Nephron (organoid): ENCODE measurements at regions not wholly inside any gene's neighbourhood (a gene's known extent, or its start where the extent isn't known, plus 50 kb on each side); places are given as distances from the start of the nearest gene placed in this dataset.
A peak's percentile ranks its signal among the peaks of the same experiment; 100 is the strongest.

Experiments
- H3K27ac Mint-ChIP-seq, 3 experiments: 2 replicates each; pipeline ENCODE4 v1.8.0; 2020; ENCODE audit warnings: mixed read lengths in 3 of 3, mild to moderate bottlenecking in 2 of 3, moderate library complexity in 1 of 3
- H3K27me3 Mint-ChIP-seq: 2 replicates; pipeline ENCODE4 v1.8.0; 2021; ENCODE audit warnings: low read depth, mild to moderate bottlenecking, moderate library complexity, mixed read lengths
- H3K36me3 Mint-ChIP-seq: 2 replicates; pipeline ENCODE4 v1.8.0; 2020; ENCODE audit warnings: low read depth, mixed read lengths
- H3K4me1 Mint-ChIP-seq: 2 replicates; pipeline ENCODE4 v1.8.0; 2020; ENCODE audit warnings: mixed read lengths
- H3K4me3 Mint-ChIP-seq, 3 experiments: 2 replicates each; pipeline ENCODE4 v1.8.0; 2020; ENCODE audit warnings: mild to moderate bottlenecking in 3 of 3, mixed read lengths in 3 of 3, moderate library complexity in 2 of 3
- H3K9me3 Mint-ChIP-seq: 2 replicates; pipeline ENCODE4 v1.8.0; 2020; ENCODE audit warnings: mixed read lengths
- TF ChIP-seq, protein P1 (sequence below), 3 experiments: fragments of 200-600 bp; sonication (generic); IDR thresholded peaks; one replicate each; pipeline ENCODE4 v1.5.0; 2021; ENCODE audit warnings: antibody characterized with exemption in 3 of 3; ENCODE audit not compliant: unreplicated experiment in 3 of 3

DNA sequence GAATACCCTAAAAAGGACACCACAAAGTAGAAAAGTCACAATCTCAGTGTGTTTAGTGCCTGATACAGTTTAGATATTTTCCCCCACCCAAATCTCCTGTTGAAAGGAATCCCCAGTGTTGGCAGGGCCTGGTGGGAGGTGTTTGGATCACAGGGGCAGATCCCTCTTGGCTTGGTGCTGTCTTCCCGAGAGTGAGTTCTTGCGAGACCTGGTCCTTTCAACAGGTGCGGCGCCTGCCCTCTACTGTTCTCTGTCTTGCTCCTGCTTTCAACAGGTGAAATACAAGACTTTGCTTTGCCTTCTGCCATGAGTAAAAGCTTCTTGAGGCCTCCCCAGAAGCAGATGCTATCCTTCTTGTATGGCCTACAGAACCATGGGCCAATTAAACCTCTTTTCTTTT is 534.3 kb upstream of the NRSN1 start:
- H3K27me3 Mint-ChIP-seq = no peaks in the 10 kb centered on the region
- no peaks in the 10 kb centered on the region for H3K9me3 Mint-ChIP-seq
- TF ChIP-seq, protein P1, sequence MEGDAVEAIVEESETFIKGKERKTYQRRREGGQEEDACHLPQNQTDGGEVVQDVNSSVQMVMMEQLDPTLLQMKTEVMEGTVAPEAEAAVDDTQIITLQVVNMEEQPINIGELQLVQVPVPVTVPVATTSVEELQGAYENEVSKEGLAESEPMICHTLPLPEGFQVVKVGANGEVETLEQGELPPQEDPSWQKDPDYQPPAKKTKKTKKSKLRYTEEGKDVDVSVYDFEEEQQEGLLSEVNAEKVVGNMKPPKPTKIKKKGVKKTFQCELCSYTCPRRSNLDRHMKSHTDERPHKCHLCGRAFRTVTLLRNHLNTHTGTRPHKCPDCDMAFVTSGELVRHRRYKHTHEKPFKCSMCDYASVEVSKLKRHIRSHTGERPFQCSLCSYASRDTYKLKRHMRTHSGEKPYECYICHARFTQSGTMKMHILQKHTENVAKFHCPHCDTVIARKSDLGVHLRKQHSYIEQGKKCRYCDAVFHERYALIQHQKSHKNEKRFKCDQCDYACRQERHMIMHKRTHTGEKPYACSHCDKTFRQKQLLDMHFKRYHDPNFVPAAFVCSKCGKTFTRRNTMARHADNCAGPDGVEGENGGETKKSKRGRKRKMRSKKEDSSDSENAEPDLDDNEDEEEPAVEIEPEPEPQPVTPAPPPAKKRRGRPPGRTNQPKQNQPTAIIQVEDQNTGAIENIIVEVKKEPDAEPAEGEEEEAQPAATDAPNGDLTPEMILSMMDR (IDR thresholded peaks at IDR 0.05; ENCODE audit: unreplicated experiment in 3 of 3) = no peak
- H3K4me3 Mint-ChIP-seq = no peak overlapping the region
- H3K4me1 Mint-ChIP-seq = peaks cover 9% of the 10 kb centered on the region
- peak overlapping the region in 2 of 3 experiments; percentile 53 to 59 for H3K27ac Mint-ChIP-seq
- no peaks in the 10 kb centered on the region for H3K36me3 Mint-ChIP-seq

DNA sequence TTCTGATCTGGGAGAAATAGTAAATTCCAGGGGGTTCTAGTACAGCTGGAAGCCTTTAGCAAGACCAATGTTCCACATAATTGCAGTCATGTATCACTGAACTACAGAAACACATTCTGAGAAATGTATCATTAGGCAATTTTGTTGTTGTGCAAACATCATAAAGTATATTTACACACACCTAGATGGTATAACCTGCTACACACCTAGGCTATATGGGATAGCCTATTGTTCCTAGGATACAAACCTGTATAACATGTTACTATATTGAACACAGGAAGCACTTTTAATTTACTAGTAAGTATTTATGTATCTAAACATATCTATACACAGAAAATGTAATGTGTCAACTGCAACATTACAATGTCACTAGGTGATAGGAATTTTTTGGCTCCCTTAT is 525.9 kb upstream of the NRSN1 start:
- Mint-ChIP-seq H3K9me3 (peaks cover 25% of the 10 kb centered on the region), H3K27ac (peak overlapping the region in 2 of 3 experiments; percentile 79 to 90), H3K36me3 (peaks cover 11% of the 10 kb centered on the region), H3K4me3 (no peak overlapping the region), H3K27me3 (no peaks in the 10 kb centered on the region), H3K4me1 (peaks cover 20% of the 10 kb centered on the region)
- TF ChIP-seq, protein P1 (IDR thresholded peaks at IDR 0.05; ENCODE audit: unreplicated experiment in 3 of 3) = no peak

DNA sequence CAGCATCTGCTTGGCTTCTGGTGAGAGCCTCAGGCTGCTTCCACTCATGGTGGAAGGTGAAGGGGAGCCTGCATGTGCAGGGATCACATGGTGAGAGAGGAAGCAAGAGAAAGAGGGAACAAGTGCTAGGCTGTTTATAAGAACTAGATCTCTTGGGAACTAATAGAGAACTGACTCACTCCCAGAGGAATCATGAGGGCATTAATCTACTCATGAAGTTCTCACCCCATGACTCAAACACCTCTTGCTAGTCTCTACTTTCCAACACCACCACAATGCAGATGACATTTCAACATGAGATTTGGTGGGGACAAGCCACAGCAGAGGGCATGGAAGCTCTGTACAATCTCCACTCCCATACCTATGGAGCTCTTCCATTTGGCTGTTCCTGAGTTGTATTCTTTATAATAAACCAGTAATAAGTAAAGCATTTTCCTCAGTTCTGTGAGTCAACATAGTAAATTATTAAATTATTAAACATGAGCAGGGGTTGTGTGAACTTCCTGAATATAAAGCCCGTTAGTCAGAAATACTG is 524.1 kb upstream of the NRSN1 start:
- Mint-ChIP-seq H3K9me3 (peaks cover 33% of the 10 kb centered on the region), H3K36me3 (peaks cover 14% of the 10 kb centered on the region), H3K4me3 (no peak overlapping the region), H3K4me1 (peaks cover 20% of the 10 kb centered on the region), H3K27ac (peak overlapping the region in 2 of 3 experiments; percentile 79 to 91), H3K27me3 (no peaks in the 10 kb centered on the region)
- TF ChIP-seq, protein P1 (IDR thresholded peaks at IDR 0.05; ENCODE audit: unreplicated experiment in 3 of 3) = no peak

DNA sequence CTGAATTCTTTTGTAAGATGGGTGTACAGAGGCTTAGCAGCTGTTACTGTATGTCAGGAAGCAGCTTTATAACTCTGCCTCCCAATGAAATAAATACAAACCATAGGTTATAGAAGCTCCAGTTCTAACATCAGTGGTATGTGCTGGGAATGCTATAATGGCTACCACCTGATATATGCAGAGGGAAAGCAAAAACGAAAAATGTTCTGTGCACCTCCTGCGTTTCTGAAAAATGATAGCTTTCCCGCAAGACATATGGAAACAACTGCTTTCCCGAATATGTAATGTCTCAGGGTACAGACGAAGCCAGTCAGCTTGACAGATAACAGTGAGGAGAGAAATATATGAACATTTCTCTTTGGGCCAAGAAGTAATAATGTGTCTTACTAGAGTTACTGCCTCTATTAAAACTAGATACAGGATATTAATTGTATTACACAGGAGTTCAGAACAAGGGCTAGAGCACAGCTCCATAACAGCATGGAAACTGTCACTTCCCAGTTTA is 517.0 kb upstream of the NRSN1 start:
- TF ChIP-seq, protein P1 (IDR thresholded peaks at IDR 0.05; ENCODE audit: unreplicated experiment in 3 of 3) = no peak
- Mint-ChIP-seq H3K36me3 (peaks cover 5% of the 10 kb centered on the region), H3K4me1 (peaks cover 46% of the 10 kb centered on the region), H3K27me3 (no peaks in the 10 kb centered on the region), H3K9me3 (peaks cover 16% of the 10 kb centered on the region), H3K27ac (peak overlapping the region; percentile 88 to 93 (median 92)), H3K4me3 (peak overlapping the region in 2 of 3 experiments; percentile 9 to 60)

DNA sequence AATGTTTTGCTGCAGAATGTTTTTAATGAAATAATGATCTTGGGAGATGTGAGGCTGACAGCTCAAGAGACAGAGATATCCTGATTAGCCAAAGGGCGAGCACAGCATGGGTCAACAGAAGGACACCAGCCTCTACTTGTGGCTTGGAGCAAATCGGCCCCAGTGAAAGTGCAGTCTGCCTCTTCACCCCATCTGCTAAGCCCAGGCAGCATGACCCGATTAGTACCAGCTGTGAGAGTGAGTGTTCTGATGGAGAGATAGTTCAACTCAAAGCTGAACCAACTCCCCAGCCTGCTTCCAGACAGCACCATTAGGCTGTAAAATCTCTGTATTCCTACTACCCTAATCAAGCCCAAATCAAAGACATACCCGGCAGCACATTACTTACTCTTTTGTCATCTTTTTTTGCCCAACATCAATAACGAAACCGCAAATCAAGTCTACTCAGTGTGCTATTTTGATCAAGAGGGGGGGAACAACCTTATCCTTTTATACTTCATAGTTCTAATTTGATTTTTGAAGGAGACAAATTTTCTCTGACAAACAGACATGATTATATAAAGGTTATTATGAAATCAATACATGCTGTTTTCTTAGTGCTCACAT is 514.1 kb upstream of the NRSN1 start:
- Mint-ChIP-seq H3K27ac (peak overlapping the region; percentile 82 to 92 (median 88)), H3K36me3 (no peaks in the 10 kb centered on the region), H3K9me3 (no peaks in the 10 kb centered on the region), H3K27me3 (no peaks in the 10 kb centered on the region), H3K4me3 (no peak overlapping the region), H3K4me1 (peaks cover 46% of the 10 kb centered on the region)
- TF ChIP-seq, protein P1 (IDR thresholded peaks at IDR 0.05; ENCODE audit: unreplicated experiment in 3 of 3) = no peak

DNA sequence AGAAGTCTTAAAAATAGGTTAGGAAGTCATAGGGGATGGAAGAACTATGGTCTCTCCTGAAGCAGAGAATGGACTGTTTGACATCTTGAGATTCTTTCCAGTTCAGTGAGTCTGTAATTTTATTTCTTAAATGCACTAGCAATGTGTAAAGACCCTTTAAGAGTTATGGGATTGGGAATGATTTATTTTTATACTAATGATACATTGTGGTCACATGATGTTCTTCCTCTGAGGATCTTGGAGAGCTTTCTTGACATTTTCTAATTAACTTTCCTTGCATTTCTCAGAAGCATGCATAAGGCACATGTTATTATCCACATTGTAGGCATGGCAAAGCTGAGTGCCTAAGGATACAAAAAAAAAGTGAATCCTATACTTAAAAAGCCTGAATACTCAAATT is 507.6 kb upstream of the NRSN1 start:
- Mint-ChIP-seq H3K9me3 (peaks cover 2% of the 10 kb centered on the region), H3K4me3 (no peak overlapping the region), H3K4me1 (peaks cover 33% of the 10 kb centered on the region), H3K27me3 (no peaks in the 10 kb centered on the region), H3K27ac (peak overlapping the region; percentile 77 to 87 (median 86)), H3K36me3 (peaks cover 4% of the 10 kb centered on the region)
- TF ChIP-seq, protein P1 (IDR thresholded peaks at IDR 0.05; ENCODE audit: unreplicated experiment in 3 of 3) = no peak
